ENCODE measurements at regions not wholly inside any gene's neighbourhood (a gene's known extent, or its start where the extent isn't known, plus 50 kb on each side); places are given as distances from the start of the nearest gene placed in this dataset.
A peak's percentile ranks its signal among the peaks of the same experiment; 100 is the strongest.

DNA sequence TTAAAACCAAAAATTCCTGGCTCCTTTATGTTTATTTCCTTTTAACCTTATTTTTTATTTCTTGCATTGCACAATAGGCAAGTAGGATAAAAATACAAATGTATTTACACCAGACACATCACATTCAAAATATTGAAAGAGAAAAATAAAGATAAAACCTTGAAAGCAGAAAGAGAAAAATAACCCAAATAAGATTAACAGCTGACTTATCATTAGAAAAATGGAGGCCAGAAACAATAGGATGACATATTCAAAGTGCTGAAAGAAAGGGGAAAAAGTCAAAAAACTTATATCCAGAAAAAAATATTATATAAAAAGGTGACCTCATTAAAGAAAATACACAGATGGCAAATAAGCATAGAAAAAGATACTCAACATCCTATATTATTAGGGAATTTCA is 459.4 kb downstream of the NUF2 start:
- intact Hi-C loops (cut with DNase I): no loop called here
- DNase-seq: no peak

DNA sequence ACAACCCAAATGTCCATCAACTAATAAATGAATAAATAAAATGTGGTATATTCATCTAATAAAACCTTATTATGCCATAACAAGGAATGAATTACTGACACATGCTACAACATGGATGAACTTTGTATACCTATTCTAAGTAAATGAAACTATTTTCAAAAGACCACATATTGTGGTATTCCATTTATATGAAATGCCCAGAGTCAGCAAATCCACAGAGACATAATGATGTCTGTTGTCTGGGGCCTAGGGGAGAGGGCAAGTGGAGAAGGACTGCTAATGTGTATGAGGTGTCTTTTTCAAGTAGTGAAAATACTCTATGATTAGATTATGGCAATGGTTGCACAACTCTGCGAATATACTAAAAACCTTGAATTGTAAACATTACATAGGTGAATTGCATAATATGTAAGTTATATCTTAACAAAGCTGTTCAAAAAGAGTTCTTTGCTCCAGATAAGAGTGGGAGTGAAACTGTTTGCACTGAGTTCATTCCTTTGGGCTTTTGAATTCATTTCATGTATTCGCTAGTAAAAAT is 464.2 kb downstream of the NUF2 start:
- DNase-seq: no peak
- intact Hi-C loops (cut with DNase I): no loop called here

DNA sequence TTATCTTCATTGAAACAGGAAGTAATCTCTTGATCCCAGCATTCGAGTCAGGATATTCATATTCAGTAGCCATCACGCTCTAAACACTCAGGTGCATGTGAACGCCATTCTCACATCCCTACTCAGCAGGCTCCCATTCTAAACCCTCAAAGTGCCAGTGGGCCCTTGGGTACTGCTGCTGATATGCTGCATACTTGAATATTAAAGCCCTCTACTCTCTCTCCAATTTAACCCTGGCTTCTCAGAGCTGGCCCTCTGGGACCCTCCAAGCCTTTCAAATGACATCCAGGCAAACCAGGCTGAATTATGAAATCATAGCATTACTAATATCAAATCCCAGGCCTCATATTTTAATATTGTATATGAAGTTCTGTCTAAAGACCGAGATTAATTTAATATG is 468.2 kb downstream of the NUF2 start:
- DNase-seq: no peak
- intact Hi-C loops (cut with DNase I): no loop called here

DNA sequence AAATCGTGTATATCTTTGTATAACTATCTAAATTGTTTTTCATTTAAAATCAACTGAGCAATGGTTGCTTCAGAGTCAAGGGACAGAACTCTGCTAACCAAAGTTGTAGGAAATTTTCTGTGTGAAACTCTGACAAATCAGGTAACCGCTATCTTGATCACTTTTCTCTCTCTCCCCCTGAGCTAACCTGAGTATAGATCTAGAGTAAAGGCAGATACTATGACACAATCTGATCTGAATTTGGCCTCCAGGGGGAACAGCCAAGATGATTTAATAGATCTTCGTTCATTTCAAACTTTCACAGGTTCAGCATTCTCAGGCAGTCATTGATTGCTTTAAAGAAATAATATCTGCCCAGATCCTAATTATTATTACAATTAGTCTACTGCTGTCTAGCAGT is 472.8 kb downstream of the NUF2 start:
- intact Hi-C loops (cut with DNase I): no loop called here
- no peak for DNase-seq

DNA sequence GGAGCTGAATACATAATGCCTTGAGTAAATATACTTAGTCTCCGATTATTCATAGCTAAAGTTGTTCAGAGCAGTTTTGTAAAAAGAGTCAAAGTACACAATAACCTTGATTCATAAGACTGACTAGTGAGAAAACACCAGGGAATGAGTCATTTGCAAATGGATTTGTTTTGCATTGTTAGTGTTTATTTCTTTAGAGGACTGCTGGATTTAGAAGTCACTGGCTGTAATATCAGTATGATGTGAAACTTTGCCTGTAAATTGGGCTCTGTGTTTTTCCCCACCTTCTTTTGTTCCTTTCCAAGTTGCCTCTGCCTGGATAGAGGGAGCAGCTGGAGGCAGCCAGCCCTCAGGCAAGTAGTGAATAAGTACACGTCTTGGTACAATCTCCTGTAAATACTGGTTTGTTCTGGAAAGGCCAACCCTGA is 474.7 kb downstream of the NUF2 start:
- intact Hi-C loops (cut with DNase I): no loop called here
- peak in 4 of 10 donors; percentile 5 to 79 (median 64) for DNase-seq

DNA sequence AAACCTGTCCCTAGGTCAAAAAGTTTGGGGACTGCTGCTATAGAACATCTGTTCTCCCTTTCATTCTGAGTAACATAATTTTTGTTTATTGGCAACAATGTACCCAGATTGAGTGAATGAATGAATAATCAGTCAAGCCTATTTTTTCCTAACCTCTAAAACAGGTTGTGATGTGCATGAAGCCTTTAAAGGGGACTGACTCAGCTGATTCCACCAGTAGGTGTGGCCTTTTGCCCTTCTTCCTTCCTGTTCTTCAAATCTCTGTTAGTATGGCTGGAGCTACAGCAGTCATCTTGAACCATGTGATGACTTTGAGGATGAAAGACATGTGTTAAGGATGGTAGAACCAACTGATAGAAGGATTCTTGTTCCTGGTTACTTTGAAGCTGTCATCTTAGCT is 476.1 kb downstream of the NUF2 start:
- DNase-seq: no peak
- intact Hi-C loops (cut with DNase I): no loop called here

DNA sequence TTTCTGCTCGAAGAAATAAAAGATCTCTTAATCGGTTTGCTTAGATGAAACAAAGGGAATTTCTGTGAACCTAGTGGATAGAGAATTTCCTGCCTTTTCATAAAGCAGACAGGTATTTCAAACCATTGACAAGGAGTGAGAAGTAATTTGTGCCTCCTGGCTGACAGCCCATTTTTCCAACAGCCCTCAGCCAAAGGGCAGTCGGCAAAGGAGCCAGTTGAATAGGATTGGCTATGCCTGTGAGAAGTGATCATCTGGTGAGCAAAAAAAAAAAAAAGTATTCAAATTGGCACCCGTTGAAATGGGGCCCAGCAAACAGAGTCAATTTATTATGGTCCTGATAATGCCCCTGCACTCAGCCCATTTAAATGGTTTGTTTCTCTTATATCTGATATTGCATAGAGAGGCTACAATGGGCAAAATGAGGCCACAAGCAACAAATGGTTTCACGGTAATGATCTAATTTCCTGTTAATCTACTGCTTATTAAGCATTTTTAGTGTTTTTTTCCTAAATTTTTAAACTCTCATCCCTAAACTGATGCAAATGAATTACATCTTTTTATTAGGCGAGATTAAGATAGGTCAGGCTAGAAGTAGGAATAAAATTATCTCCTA is 477.5 kb downstream of the NUF2 start:
- peak in 1 of 10 donors; percentile 32 for DNase-seq
- intact Hi-C loops (cut with DNase I): no loop called here

DNA sequence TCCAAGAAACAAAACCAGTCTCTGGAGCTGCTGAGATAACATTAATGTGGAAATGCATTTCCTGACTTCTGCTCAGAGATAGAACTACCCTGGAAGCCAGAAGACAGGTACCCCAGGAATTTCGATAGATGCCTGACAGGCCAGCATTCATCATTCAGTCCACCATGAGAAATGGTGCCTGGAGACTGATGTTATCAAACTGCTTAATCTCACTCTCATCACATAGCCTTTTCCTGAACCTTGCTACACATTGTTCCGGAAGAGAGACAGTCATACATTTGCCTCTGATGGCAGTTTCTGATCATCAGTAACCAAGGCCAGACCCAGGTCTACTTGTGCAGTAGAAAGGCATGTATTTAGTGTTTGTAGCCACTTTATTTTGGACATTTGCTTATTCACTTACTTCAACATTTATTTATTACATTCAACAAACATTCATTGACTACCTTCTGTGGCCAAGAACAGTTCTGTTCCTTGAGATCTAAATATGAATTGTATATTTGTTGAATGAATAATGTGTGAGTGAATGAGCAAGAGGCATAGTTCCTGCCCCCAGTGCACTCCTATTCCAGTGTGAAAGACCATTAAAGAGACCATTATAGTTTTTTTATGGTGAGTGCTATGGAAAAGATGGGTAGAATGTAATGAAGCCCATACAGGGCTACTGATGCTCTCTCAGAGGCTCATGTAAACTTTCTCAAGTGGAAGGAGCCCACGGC is 485.7 kb downstream of the NUF2 start:
- DNase-seq: no peak
- intact Hi-C loops (cut with DNase I): no loop called here

DNA sequence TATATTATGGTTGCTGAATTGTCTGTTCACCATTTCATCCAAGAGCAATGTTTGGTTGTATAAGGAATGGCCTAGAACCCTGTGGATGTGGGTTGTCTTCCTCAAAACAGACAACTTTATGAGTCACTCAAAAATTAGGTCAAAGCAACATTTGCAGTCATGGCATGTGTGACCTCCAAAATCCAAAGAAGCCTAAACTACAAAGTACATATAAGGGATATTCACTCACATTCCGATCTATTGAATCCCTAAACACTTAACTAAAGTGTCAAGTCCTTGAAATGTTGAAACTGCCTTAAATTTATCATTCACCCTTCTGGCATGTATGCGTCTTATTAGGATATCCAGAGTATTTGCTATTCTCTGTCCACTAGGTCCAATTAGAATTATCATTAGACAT is 491.5 kb downstream of the NUF2 start:
- intact Hi-C loops (cut with DNase I): no loop called here
- DNase-seq: no peak

DNA sequence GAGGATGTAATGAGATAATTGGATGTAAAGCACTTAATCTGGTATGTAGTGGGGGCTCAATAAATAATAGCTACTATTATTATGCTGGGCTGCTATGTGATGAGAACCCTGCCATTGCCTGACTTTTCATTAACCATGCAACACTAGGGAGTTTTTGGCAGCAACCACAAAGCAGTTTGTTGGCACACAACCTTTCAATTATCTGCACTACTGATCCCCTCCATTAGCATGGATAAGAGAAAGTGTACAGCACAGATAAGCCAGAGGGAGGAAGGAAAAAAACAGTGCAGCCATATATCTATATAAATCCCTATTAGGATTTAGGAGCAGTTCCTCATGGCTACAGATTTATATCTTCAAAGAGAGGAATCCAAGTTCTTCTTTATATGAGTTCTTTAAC is 498.5 kb downstream of the NUF2 start:
- no peak for DNase-seq
- intact Hi-C loops (cut with DNase I): no loop called here

DNA sequence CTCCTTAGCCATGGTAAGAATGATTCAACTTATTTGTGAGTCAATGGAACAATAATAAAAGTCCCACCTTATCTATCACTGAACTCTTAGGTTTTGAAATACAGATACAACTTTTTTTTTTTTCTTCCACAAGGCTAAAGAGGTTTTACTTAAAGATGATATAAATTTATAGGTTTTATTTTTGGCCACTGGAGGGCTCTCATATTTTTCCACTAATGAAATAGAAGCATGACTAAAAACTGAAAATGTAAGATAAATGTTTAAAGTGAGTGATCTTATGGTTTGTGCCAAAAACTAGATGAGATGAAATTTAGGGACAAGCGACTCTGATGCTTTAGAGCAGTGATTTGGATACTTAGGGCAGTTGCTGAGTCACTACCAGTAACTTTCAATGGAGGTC is 499.0 kb downstream of the NUF2 start:
- intact Hi-C loops (cut with DNase I): no loop called here
- DNase-seq: no peak

DNA sequence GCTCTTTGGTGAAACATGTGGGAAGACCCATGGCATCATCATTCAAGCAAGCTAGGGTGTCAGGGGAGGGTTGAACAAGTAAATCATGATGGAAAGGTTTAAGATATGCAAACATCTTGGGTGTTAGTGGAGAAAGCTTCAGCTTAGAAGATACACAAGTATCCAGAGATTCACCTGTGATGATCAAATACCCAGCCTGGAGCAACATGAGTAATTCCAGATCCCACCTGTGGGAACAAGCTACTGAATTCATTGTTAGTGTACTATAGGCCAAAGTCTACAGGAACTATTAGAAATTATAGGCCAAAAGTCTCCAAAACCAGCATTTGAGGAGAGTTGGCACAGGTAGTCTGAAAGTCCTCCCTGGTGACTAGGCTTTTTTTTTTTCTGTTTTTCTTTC is 499.9 kb downstream of the NUF2 start:
- intact Hi-C loops (cut with DNase I): no loop called here
- no peak for DNase-seq

DNA sequence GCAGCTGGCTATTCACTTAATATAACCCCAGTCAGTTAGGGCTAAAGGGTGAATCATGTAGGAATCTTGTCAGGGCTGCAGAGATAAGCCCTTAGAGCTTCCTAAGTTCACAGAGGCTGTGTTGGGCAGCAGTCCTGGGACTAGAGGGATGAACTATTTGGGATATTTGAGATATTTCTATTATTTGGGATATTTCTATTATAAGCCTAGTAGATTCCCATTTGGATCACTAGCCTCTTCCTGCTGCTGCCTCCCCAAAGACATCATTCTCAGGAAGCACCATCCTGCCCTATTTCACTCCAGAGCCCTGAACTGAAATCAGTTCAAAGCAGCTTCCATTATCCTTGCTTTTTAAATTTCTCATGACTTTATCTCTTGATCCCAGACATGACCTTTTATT is 501.3 kb downstream of the NUF2 start:
- DNase-seq: no peak

DNA sequence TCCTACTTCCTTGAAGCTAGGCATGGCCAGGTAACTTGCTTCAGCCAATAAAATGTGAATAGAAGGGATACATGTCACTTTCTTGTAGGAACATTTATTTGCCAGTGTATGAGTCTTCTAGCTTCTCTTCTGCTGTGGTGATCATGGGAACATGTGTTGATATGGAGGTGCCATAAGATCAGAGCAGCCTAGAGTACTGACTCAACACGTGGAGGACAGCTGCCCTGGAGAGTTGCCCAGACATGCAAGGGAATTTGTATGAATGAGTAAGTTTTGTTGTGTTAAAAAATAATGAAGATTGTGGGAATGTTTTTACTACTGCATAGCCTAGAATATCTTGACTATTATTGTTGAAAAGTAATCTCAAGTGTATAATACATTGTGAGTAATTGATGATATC is 502.3 kb downstream of the NUF2 start:
- DNase-seq: peak in 3 of 10 donors; percentile 3 to 63 (median 41)
- intact Hi-C loops (cut with DNase I): no loop called here

More for the DNA sequence above, 501.3 kb downstream of the NUF2 start:
- intact Hi-C loops (cut with DNase I): no loop called here

DNA sequence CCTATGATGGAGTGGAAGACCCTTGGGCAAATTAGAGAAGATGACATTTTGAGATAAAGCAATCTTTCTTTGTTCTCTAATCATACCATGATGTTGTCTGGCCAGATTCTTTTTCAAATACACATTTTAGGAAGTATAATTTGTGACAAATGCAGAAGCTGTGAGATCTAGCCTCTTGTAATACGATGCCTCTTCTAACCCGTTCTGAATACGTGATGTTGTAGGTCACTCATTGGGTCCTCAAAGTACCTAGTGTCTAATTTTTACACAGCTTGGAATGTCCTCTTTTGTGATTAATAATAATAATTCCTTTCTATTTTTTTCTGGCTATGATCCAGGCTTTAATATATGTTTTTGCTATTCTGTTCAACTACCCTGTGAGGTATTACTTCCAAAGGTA is 502.7 kb downstream of the NUF2 start:
- intact Hi-C loops (cut with DNase I): no loop called here
- DNase-seq: no peak

DNA sequence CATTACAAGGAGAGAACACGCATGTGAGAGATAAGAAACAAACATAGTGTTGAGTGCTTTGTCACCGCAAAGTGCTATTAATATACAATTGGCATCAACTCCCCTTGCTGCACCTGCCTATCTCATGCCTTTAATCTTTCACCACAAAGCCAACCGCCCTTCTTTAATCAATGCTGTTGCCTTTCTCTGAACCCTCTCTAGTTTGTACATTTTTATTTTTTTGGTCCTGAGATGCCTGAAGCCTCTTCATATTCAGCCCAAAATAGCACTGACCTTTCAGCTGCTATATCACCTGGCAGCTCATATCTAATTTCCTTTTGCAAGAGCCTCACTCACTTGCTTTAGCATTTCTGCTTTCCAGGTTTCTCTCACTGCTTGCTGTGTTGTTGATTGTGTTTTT is 504.7 kb downstream of the NUF2 start:
- no peak for DNase-seq

DNA sequence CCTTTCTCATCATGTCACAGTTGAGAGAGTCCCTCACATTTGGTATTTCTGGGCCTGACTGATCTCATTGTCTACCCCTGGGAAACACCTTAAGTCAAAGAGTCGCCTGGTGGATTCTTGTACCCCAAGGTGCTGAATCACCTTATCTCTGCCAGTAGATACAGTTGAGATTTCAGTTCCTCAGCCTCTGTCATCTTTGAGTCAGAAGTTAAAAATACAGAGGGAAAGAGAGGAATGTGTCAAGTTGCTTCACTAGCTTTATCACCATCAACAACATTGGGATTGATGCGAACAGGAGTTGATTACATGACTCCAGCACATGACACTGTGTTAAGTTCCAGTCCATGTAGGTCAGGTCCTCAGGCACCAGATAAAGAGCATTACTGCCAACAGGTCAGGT is 513.0 kb downstream of the NUF2 start:
- intact Hi-C loops (cut with DNase I): no loop called here
- DNase-seq: no peak

More for the DNA sequence above, 504.7 kb downstream of the NUF2 start:
- intact Hi-C loops (cut with DNase I): no loop called here

DNA sequence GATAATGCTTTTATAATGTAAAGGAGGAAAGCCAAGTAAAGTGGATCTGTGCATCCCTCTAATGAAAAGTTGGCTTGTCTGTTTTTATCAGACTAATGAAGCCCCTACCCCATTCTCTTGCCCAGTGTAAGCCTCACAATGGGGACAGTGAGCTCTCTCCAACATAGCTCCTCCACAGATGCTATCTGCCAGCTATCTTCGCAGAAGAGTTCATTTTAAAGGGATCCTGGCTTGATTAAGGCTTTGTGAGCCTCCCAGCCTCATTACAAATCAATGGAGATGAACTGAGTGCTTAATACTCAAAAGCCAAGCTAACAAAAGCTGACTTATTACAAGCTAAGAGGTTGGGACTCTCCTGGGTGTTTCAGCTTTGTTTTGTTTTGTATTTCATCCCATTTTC is 514.7 kb downstream of the NUF2 start:
- intact Hi-C loops (cut with DNase I): no loop called here
- DNase-seq: no peak

DNA sequence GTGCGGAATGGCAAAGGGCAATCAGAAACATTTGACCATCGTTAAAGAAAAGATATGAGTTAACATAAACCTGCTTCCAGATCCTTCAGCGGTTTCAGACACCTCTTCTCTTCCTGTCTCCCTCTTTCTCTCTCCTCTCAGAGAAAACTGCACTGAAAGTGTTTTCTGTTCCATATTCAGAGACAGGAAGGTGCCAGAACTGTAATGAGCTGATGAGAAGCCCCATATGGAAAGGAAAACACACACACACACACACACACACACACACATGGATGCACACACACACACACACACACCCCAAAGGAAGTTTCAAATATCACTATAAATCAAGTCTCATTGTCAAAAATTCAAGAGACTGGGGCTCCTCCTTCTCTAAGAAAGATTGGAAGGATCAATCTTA is 515.5 kb downstream of the NUF2 start:
- intact Hi-C loops (cut with DNase I): no loop called here
- DNase-seq: no peak

DNA sequence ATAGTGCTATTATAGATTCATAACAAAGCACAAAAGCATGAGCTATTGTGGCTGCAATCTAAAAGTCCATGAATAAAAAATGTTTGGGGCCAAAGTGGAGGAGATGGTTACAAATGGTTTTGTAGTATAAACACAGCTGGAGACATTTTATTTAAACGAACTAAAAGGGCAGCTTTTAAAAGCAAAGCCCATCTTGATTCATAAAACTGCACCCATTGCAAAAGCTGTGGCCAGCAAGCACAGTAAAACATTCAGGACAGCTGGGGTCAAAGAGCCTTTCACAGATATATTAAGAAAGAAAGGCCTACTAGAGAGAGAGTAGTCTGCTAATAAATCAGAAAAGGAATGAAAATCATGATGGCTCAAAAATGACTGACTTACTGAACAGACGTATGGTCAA is 520.8 kb downstream of the NUF2 start:
- intact Hi-C loops (cut with DNase I): no loop called here
- DNase-seq: no peak

DNA sequence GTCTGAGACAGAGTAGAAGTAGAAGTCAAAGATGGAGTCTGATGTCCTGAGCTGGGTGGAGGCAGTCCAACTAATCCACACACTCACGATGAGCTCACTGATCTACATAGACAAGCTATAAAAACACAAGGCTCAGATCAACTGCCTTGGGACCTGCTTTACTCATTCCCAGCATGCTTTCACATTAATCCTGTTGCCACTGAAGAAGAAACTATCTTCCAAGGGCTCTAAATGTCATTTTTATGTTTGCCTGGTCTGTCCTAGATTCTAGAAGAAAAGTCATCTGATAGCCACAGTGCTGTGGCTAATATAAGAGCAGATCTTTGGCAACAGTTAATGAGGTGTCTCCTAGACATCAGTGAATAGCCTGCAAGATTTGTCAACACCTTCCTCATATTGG is 522.7 kb downstream of the NUF2 start:
- no peak for DNase-seq
- intact Hi-C loops (cut with DNase I): no loop called here

DNA sequence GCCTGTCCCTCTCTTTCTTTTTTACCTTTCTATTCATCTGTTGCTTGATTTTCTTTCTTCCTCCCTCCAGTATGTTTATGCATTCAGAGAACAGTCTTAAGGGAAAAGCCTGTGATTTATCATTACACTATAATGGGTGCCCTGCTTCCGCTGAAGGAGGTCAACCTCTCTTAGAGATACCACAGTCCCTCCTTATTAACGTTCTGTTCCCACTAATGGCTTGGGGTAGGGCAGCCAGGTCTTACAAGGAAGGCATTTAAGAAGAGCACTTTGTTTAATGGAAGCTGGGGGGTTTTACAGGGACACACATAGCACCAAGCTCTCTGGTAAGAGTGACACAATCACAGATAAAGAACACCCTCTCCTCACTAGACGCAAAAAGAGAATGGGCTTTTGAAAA is 523.5 kb downstream of the NUF2 start:
- intact Hi-C loops (cut with DNase I): no loop called here
- DNase-seq: no peak
